SIG-M5 treated with dmso at 0.1 percent for 504 hours (cell line): ENCODE measurements at regions not wholly inside any gene's neighbourhood (a gene's known extent, or its start where the extent isn't known, plus 50 kb on each side); places are given as distances from the start of the nearest gene placed in this dataset.

ENCODE experiments used
- DNase-seq: peaks from one replicate; lab custom pipeline; 2025; ENCODE audit not compliant: unreplicated experiment; lab: John Stamatoyannopoulos, UW

- no peak for DNase-seq
Observed at GRCh38 chr14:87566991-87567390, 426.0 kb downstream of the GALC start.

DNA sequence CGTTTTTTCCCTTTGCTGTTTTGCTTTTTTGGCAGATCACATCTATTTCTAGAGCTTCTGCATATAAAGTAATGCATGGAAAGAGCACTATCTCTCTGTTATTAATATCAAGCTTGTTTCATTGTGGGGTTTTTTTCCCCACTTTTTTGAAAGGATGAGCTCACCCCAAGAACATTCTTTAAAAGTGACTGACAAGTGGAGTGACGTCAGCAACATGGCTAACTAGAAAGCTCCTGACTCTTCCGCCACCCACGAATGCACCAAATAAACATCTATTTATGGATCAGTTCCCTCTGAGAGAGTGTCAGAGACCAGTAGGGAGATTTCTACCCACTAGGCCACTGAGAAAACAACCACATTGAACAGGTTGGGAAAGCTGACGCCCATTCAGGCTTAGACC is 445.4 kb downstream of the GALC start:
- DNase-seq: no peak

DNA sequence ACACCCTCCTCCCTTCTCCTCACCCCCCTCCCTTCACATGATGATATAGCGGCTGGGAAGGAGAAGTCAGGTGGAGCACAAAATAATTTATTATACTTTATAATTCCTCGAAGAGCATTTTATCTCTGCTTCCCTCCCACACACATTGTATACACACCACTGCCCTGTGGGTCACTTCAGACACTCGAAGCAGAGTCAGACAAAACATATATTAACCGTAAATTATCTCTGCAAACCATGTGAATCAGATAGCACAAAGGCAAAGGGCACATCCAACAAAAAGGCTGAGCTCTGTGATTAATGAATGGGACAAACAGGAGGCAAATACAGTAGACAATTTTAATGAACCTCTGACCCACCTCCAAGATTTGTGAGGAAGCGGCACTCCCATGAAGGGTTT is 450.7 kb downstream of the GALC start:
- no peak for DNase-seq

GRCh38 chr14:87540339-87540738 is 452.6 kb downstream of the GALC start:
- no peak for DNase-seq

DNA sequence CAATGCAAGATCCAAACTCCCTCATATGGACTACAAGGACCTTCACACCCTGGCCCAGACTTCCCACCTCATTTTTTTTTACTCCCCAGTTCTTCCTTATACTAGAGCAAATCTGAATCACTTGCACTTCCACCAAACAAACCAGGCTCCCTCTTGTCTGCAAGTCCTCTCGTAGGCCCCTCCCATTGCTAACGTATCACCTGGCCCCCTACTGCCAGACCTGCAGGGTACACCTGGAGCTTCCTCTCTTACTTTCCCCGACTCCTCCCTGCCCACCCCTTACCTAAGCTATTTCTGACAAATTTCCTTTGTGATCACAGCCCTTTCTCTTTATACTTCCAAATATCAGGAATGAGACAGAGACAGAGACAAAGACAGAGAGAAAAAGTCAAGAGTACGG is 463.9 kb downstream of the GALC start:
- DNase-seq: no peak

DNA sequence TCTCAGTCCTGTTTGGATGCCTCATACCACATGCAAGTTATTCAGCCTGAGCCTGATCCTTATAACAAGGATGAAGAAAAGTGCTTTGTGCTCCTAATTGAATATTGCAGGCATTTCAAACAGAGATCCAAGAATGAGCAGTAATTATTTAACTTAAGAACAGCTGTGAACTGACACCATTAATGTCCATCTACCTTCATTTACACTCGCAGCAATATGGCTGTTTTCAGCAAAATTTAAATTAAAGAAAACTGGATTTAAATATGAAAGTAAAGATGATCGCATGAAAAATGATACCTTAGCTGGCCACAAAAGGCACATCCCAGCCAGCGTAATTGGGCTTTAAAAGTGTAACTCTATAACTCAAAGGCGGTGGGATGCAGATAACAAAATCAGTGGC is 466.3 kb downstream of the GALC start:
- no peak for DNase-seq

GRCh38 chr14:87524011-87524410 is 469.0 kb downstream of the GALC start:
- no peak for DNase-seq

DNA sequence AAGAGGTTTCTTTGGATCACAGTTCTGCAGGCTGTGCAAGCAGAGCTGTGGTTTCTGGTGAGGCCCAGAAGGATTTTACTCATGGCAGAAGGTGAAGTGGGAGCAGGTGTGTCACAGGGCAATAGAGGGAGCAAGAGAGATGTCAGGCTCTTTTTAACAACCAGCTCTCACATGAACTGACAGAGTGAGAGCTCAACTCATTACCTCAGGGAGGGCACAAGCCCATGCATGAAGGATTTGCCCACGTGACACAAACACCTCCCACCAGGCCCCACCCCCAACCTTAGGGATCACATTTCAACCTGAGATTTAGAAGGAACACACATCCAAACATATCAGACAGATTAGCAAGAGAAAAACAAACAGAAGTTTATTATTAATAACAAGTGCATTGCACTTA is 470.4 kb downstream of the GALC start:
- no peak for DNase-seq

DNA sequence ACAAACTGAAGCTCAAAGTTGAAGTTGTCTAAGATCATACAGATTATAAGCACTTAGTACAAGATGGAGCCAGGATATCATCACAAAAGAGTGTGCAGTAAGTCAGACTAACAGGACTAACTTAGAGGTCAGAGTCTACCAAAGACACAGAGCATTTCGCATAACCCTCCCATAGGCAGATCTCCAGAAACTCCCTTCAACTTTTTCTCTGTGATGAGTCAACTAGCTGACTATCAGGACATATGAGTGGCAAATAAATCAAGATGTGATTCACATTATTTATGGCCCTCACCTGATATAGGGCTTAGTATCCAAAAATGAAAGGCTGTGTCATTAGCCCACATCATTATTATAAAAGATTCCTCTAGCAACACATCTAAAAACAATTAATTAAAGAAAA is 484.6 kb downstream of the GALC start:
- no peak for DNase-seq

DNA sequence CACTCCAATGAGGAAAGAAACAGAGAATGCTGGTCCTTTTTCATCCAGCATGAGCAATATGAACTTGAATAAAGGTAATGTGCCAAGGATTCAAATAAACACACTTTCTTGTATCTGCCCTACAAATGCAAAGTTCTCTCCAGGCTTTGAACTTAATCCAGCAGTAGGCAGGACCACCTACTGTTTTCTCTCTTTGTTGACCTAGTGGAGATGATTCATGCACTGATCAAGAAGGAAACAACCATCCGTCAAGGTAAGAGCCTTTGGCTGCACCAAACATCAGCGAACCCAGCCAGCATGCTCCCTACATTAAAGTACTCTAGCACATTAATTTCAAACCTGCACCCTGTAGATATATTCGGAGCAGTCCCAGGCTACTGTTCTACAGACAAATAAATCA is 489.3 kb downstream of the GALC start:
- no peak for DNase-seq

DNA sequence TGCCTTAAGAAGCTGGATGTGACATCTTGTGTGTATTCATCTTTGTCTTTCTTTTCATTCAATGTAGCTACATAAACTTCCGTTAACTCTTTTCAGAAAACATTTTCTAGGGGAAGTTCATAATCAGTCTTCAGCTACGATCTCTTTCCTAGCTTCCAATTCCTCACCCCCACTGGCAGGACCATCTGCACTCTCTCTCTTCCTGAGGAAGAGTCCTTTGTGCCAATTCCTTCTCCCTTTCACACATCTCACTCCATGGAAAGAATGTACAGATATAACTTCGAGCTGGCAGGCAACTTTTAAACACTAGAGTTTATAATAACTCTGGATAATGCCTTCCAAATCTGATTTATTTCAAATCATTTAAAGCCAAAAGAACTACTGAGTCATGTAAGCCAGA is 495.7 kb downstream of the GALC start:
- DNase-seq: no peak

DNA sequence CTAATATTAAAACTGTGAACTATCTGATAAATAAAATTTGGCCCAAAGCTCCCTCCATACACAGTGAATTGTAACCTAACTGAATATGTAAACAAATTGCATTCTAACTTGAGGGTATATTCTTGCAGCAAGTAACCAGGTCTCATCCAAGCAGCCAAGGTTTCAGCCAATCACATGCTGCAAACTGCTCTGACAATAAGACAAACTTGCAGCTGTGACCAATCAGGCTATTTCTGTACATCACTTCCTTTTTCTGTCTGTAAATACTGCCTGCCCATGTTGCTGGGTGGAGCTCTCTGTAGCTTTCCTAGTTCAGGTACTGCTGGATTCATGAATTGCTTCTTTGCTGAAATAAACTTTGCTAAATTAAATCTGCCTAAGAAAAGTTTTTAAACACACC is 499.0 kb downstream of the GALC start:
- no peak for DNase-seq

DNA sequence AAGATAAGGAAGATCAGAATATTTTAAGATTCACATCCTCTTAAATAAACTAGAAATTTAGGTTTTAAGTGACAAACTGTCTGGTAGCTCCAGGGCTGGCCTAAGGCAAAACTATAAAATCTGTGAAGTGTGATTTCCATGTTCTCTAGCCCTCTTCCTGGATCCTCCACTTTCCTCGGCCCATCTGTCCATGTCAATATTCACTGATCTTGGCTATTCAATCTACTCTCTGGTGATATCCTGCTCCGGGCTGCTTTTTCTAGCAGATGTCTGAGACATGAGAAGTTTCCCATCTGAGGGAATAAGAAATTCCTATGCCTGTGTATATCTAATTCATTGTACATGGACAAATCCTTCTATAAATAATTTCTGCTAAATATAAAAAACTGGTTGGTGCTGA is 500.4 kb downstream of the GALC start:
- no peak for DNase-seq

GRCh38 chr14:87491816-87492215 is 501.2 kb downstream of the GALC start:
- peak; percentile 3 for DNase-seq

DNA sequence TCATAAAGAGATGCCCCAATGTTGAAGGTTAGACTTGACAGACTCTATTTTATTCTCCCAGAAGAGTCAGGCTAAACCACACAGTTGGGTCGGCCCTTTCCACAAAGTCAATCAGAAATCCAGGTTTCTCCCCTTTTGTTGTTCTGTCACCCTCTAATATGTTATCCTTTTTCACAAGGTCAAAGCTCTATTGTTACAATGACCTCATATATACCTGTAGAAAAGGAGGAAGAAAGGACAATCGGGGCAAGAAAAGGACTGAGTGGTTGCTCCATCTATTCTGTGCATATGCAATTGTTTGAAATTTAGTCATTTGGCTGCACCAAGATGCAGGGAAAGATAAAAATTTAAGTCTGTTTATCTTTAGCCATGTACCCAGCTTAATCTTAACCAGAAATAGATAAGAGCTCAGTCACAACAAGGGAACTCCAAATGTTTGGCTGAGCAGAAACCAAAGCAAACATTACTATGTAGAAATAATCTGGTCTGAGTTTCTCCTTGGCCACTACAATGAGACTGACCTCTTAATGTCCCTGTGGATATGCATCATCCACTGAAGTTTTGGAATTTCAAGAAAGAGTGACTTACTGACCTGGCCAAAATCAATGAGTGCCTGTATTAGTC is 503.7 kb downstream of the GALC start:
- no peak for DNase-seq

DNA sequence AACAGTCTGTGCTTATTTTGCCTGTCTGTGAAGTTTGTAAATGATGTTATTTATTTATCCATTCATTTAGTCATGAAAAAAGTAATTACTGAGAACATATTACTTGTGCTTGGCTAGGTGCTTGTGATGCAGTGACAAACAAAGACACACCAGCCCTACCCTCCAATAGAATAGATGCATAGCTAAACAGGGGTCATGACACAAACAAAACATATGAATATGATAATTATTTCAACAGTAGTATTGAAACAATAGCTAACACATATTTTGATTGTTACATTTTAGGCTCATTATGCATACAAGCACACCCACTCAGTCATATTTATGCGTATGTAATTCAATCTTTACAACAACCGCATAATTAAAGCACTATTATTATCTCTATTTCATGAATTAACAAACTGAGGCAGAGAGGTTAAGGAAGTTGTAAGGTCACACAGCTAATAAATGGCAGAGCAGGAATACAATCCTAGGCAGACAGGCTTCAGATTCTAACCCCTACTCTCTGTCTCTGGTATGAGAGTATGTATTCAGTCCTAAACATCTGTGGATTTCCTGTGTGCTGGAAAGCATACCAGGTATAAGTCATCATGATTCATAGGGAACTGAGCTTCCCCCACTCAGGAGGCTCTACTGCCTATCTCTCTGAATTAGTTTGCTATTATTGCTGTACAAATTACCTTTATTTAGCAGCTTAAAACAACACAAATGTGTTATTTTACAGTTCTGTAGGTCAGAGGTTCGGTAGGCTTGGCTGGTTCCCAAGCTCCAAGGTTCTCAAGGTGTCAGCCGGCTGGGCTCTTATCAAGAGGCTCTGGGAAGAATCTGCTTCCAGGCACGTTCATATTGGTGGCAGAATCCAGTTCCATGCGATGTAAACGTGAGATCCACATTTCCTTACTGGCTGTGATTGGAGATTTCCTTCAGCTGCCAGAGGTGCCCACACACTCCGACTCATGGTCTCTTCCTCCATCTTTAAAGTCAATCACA is 509.4 kb downstream of the GALC start:
- no peak for DNase-seq

DNA sequence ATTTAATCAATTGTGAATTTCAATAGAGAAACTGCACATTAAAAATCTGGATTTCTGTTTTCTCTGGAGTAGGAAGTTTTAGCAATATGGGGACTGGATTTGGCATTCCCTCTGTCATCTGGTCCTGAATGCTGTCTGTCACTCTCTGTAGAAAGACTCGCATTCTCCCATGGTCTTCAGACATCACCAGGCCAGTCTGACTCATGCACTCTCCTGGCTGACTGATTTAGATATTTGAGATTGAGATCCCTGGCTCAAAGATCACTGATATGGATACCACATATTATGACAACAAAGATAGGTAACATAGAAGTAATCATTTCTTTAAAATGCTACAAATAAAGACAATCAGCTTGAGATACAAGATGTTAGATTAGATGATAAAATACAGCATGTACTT is 524.5 kb downstream of the GALC start:
- DNase-seq: no peak

DNA sequence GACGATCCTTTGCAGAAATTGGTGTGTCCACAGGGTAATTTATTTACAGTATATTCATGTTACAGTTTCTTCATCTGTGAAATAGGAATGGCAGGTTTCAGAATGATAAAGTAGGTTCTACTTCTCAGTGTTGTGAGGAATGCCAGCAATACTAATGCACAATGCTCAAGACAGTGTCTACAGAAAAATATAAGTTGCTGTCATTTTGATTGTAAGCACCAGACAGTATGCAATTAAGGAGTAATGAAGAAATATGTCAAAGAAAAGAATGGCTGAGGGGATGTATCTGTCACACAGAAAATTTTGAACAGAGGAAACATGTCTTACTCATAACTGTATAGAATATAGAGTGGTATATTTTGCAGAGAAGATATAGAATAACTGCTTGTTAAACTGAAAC is 525.4 kb downstream of the GALC start:
- no peak for DNase-seq

GRCh38 chr14:87465770-87466169 is 527.2 kb downstream of the GALC start:
- no peak for DNase-seq

- DNase-seq: no peak
Observed at GRCh38 chr14:87461704-87462103, 531.3 kb downstream of the GALC start.

- DNase-seq: no peak
Observed at GRCh38 chr14:87457720-87458119, 535.3 kb downstream of the GALC start.

DNA sequence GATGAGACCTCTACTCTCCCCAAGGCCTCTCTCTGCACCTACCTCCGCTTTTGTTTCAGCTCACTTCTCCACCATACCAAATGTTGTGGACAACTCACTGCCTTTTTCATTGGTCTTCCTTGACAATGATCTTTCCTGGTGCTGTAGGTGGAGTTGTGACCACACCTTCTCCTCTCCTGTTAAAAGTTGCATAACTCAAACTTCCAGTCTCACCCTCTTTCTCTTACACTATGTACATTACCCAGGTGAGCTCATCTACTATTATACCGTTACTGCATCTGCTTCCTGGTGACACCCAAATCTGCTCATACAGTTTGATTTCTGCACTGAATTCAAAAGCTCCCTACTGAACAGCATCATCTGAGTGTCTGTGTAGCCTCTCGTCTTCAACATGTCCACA is 542.8 kb downstream of the GALC start:
- no peak for DNase-seq

GRCh38 chr14:87449016-87449415 is 544.0 kb downstream of the GALC start:
- DNase-seq: no peak
